HG03520 (cell line): ENCODE measurements at regions not wholly inside any gene's neighbourhood (a gene's known extent, or its start where the extent isn't known, plus 50 kb on each side); places are given as distances from the start of the nearest gene placed in this dataset.
"Not testable (repeated sequence)": the region's sequence is repeated elsewhere in the genome, so short reads cannot be mapped to it uniquely, and the experiment has no call there.

Experiments
- ATAC-seq: cut with Tn5 transposase; IDR thresholded peaks from one replicate; pipeline ENCODE4 v1.9.1; 2021; ENCODE audit warnings: mild to moderate bottlenecking, moderate library complexity; ENCODE audit not compliant: unreplicated experiment

DNA sequence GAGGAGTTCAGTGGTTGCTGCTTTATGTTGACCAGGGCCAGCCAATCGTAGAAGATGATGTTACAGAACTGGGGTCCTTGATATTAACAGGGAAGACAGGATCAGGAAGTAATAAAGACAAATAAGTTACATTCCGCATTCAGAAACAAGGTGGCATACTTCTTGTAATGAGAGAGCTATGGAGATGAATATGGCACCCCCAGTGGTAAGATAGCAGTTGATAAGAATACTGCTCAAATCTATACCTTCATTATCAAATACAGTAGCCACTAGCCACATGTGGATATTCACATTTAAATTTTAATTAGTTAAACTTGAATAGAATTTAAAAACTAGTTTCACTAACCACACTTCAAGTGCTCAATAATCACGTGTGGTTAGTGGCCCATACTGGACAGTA is 290.4 kb upstream of the RBMS1 start:
- ATAC-seq: no peak

DNA sequence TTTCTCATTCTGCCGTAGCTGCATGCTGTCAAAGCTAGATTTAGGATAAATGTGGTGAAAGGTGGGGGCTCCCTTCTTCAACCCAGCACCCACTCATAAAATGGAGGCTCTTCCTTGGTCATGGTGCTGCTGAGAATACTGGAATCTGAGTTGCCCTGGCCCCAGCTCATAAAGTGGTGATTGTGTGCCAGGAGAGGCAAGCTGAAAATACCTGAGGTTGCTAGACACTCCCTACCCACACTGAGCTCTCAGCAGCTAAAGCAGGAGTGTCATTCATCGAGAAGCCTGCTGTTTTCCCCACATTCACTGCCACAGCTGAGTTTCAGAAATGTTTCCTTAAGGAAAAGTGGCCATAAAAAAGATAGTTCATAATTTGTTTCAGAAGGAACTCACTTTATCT is 297.1 kb upstream of the RBMS1 start:
- no peak for ATAC-seq

DNA sequence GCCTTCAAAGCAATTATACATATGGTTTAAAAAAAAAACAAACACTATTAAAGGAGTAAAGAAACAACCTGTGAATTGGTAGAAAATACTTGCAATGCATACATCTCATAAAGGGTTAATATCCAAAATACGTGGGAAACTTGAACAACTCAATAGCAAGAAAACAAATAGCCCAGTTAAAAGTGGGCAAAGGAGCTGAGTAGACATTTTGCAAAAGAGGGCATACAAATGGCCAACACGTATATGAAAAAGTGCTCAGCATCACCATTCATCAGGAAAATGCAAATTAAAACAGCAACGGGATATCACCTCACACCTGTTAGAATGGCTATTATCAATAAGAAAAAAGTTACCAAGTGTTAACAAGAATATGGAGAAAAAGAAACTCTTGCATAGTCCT is 298.3 kb upstream of the RBMS1 start:
- no peak for ATAC-seq

DNA sequence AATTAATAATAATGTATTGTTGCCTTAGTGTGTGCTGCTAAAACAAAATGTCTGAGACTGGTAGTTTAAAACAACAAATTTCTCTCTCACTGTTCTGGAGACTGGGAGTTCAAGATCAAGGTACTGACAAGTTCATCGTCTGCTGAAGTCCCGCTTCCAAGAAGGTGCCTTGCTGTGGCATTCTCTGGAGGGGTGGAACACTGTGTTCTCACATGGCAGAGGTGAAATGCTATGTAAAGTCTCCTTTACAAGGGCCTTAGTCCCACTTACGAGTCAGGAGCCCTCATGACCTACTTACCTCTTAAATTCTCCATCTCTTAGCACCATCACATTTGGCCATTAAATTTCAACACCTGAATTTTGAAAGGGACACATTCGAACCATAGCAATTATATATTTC is 299.2 kb upstream of the RBMS1 start:
- ATAC-seq: no peak

DNA sequence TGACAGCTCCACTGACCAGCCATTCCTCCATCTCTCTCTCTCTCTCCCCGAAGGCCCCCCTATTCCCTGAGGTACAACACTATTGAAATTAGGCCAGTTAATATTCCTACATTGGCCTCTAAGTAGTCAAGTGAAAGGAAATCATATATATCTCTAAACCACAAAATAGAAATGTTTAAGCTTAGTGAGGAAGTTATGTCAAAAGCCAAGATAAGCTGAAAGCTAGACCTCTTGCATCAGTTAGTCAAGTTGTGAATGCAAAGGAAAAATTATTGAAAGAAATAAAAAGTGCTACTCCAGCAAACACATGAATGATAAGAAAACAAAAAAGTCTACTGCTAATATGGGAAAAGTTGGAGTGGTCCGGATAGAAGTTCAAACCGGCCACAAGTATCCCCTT is 301.3 kb upstream of the RBMS1 start:
- no peak for ATAC-seq

DNA sequence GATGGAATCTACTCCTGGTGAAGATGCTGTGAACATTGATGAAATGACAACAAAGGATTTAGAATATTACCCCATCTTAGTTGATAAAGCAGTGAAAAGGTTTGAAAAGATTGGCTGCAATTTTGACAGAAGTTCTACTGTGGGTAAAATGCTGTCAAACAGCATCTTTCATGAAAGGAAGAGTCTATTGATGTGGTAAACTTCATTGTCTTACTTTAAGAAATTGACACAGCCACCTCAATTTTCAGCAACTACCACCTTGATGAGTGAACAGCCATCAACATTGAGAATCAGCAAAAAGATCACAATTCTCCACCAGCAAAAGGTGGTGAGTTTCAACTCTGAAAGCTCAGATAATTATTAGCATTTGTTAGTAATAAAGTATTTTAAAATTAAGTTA is 310.3 kb upstream of the RBMS1 start:
- ATAC-seq: no peak

DNA sequence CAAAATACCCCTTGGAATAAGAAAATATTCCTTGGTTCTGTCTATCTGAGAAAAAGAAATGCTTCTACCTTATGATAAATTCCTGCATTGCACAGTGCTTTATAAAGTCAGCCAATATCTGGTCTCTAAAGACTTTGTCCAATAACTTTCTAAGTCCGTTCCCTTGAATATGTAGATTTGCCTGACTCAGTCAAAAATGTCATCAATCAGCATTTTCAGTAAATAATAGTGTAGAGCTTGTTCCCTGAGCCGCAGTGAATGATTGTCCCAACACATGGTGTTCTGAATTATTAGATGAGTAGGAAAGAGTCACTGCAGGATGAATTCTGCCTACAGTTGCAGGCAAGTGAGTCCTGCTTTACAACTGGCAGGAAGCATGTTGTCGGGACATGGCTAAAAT is 316.8 kb upstream of the RBMS1 start:
- no peak for ATAC-seq

DNA sequence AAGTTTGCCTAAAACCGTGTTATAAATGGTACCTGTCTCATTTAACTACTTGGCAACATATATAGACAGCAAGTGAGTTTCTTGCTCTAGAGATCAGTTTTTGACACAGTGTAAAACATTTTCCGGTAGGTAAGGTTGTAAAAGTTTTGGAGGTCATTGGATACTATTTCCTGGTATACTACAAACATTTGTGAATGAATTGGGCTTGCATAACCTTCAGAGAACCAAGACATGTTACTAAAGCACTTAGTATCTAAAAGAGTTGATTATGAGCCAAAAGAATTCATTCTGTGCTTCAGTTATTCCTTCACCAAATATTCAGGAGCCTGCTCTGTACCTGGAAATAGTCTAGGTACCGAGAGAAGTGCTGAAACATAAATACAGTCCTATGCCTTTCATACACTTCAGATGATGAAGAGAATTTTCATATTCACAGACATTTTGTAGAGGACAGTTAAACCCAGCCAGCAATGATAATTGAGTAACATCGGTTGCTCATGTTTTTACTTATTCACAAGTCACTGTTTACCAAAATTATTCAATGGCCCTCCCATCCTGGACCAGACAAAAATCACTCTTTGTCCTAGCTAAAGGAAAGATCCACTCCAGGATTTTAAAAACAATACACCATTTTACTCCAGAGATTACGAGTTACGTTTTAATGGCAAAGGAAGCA is 319.4 kb upstream of the RBMS1 start:
- no peak for ATAC-seq

DNA sequence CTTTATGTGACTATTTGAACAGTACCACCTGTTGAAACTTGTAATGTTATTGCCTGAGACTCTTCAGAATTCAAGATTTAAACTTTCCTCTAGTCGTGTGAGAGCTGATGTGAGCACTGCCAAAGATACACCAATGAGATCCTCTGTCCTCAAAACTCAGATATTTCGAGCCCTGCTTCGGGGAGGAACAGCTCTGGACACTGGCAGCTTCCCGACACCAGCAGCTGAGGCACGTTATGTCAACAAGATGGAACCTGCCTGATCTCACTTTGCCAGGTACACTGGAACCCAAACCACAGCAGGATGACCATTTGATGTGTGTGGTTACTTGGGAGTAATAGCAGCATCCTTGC is 319.9 kb upstream of the RBMS1 start:
- ATAC-seq: no peak

DNA sequence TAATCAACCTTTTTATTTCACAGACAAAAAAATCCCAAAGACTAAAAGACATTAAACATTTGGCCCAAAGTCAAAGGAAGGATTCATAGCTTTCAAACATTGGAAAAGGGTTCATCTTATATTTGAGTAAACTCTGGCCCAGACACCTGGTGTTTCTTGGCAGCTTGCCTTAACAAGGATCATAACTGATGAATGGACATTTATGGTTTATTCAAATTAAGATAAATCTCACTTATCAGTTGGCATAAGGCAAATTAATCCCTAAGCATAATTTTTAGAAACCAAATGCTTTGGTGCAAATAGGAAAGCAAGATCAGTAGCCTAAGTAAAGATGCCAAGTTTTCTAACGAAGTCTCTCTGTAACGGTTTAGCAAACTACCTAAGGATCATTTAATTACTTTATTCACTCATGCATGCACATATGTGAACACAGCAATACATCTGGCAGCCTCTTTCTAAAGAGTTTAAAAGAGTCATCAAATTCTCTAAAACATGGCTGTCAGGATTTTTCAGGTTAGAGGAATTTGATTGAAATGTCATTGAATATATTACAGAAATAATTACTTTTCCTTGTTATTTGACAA is 323.4 kb upstream of the RBMS1 start:
- ATAC-seq: no peak

DNA sequence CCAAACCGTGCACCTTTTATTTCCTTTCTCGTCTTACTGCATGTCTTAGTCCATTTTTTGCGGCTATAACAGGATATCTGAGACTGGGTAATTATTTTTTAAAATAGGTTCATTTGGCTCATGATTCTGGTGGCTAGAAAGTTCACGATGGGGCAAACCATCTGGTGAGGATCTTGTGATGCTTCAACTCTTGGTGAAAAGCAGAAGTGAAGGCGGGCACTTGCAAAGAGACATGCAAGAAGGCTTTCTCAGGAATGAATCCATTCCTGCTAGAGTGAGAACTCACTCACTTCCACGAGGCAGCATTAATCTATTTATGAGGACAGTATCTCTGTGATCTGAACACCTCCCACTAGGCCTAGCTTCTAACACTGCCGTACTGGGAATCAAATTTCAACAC is 327.1 kb upstream of the RBMS1 start:
- ATAC-seq: no peak

DNA sequence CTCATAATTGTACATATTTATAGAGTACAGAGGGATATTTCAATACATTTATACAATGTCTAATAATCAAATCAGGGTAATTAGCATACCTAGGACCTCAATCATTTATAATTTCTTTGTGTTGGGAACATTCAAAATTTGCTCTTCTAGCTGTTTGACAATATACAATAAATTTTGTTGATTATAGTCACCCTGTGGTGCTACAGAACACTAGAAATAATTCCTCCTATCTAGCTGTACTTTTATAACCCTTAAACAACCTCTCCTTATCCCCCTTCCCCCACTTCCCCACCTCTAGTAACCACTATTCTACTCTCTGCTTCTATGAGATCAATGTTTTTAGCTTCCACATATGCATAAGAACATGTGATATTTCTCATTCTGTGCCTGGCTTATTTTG is 328.4 kb upstream of the RBMS1 start:
- ATAC-seq: no peak

DNA sequence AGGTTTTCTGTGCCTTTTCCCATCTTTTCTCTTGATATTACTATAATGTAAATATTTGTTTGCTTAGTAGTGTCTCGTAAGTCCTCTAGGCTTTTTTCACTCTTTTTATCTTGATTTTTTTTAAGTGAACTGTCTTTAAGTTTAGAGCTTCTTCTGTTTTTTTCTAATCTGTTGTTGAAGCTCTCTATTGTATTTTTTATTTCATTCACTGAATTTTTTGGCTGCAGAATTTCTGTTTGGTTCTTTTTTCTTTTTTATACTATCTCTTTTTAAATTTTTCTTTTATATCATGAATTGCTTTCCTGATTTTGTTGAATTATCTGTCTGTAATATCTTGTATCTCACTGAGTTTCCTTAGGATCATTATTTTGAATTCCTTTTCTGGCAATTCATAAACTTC is 331.8 kb upstream of the RBMS1 start:
- no peak for ATAC-seq

DNA sequence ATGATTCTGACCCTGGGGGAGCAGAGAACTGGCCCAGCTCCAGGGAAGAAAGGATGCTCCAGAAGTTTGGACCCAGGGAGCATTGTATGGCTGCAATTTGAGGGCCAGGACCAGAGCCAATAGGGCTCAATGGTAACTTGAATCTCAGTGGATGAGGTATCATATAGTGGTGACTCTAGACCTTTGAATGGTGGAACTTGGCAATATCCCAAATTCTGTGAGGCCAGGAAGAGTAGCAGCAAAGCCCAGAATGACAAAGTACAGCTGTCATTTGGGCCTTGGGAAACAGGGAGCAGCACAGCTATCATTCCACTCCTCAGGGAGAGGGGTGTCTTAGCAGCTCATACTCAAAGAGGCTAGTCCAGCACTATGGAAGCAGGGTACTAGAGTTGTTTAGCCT is 332.9 kb upstream of the RBMS1 start:
- ATAC-seq: no peak

DNA sequence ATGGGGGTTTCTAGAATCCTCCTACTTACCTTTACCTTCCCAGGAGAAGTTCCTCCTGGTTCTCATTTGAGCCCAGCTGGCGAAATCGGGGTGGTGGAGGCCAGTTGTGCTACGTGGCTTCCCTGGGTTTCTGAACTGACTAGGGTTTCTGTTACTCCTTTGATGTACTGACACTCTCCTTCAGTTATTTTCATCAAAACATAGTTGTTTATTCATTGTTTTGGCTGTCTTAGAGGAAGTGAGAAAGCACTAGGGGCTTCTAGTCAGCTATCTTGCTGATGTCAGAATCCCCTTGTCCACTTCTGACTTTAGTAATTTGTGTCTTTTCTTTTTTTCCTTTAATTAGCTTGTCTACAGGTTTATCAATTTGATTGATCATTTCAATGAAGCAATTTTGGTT is 332.2 kb upstream of the TANK start:
- no peak for ATAC-seq

DNA sequence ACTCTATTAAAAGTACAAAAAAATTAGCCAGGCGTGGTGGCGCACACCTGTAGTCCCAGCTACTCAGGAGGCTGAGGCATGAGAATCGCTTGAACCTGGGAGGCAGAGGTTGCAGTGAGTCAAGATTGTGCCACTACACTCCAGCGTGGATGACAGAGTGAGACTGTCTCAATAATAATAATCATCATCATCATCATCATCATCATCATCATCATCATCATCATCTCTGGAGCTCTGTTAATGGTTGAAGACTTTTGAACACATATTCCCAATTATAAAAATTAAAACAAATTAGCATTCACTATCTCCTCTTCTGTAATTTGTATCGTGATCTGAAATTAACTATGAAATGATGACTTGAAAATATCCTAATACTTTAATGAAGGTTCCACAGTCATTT is 327.8 kb upstream of the TANK start:
- not testable (repeated sequence) for ATAC-seq

DNA sequence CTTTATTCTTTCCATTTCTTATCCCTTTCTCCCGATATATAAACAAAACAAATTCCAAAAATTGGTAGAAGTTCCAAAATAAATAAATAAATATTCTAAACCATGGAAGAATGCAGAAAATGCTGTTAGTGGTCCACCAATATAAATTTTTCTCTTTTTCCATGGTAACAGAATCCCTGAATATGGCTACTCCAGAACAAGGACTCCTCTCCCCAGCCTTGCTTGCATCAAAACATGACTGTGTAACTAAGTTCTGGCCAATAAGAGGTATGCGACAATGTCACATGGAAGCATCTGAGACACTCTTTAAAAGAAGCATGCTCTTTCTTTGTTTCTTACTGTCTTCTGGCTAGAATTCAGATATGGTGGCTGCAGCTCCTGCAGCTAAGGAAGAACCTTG is 325.1 kb upstream of the TANK start:
- no peak for ATAC-seq

DNA sequence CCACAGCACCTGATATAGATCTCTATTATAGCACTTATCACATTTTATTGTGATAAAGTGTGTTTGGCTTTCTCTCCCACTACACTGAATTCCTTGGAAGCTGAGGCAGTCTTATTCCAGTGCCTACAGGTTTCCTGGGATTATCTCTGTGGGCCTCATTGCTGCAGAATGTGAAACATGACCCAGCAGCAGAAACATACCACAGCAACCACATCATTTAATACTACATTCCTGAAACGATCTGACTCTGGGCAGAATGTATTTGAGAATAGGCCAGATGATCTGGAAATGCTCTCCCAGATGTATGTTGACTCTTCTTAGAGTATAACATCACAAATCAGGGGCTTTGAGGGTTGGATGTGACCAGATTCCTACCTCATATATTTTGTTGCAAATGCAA is 323.5 kb upstream of the TANK start:
- ATAC-seq: no peak

DNA sequence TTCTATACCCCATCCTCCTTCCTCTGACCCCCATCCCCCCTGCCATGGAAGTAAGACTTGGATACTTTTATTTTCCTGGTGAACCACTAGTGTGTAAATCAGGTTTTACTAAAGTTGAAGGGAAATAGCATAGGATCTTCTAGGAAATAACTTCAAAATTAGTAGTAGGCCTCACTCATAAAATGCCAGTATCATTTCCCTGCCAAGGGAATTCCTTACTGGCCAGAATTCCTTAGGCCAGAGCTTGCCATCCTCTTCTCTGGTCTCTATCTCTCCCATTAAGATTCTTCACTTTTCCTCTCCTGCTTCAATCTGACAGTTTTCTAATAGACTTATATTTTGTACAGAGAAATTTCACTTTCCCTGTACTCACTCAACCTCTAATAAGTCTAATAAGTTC is 322.8 kb upstream of the TANK start:
- ATAC-seq: no peak

DNA sequence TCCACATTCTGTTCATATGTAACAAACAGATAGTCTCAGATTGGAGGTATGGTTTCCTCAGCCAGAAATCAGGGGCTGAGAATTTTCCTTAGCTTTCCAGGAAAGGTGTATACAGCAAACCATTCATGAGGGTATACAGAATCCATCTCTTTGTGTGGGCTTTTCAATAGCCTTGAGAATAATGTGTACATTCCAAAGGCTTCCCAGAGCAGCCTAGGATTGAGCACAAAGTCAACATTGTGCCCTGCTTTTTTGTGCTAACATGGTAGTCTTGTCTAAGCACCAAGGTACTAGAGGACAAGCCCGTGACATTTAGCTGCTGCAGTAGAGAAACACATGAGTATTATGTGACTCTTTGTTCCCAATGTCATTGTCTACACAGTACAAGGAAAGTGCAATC is 322.1 kb upstream of the TANK start:
- ATAC-seq: no peak

DNA sequence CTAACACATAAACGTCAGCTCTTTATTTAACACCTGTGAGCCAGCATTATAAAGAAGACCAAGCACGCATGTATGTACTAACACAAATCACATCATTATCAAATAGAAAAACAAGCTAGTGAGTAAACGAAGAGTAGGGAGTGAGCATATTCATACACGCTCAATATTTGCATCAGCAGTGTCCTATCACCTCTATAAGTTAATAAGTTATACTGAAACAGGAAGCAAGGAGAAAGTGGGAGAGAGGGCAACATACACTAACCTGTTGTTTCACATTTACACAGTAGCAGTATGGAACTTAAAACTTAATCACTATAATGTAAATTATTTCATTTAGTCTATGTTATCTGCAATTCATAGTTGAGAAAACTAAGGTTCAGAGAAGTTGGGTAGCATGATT is 321.5 kb upstream of the TANK start:
- no peak for ATAC-seq

DNA sequence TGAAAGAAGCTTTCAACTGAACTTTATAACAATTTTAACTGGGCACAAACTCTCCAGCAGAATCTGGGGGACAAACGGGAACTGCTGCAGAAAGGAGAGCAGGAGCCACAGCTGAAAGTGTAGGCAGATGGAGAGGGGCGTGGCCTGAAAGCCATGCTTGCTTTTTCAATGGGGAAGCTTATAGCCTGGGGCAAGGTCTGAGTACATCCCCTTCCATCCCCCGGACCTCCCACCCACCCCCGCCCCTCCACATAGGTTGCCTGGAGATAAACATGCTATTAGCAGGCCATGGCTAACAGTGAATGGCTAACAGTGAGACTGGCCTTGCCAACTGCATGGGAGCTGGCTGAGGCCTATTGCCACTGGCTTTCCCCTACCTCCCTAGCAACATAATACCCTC is 317.9 kb upstream of the TANK start:
- no peak for ATAC-seq

DNA sequence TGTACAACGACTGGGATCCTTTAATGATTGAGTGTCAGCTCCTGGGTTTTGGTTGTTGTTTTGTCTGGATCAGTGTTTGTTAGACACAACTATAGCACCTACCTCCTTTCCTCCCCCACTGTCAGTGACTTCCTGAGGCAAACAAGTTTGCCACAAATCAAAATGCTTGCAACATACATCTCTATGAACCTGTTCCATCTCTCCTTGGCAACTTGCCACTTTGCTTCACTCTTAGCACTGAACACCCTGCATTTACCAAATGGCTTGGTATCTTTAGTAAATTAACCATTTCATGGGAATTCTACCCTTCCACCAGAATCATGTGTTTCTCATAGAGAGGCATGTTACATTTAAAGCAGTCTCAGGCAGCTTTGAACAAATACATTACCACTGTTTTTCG is 301.1 kb upstream of the TANK start:
- ATAC-seq: no peak
